Glomerular visceral epithelial cell (primary cell): ENCODE measurements at regions not wholly inside any gene's neighbourhood (a gene's known extent, or its start where the extent isn't known, plus 50 kb on each side); places are given as distances from the start of the nearest gene placed in this dataset.
"Not testable (repeated sequence)": the region's sequence is repeated elsewhere in the genome, so short reads cannot be mapped to it uniquely, and the experiment has no call there.

Source experiments
- DNase-seq: peaks from one replicate; pipeline ENCODE4 v3.0.0-alpha.2; 2016; ENCODE audit errors: extremely low spot score

- no peak for DNase-seq
These were observed 339.6 kb upstream of the CCNH start for GRCh38 chr5:87752362-87752761.

- no peak for DNase-seq
These were observed 339.1 kb upstream of the CCNH start for GRCh38 chr5:87751824-87752223.

- DNase-seq: no peak
These were observed 334.2 kb upstream of the CCNH start for GRCh38 chr5:87746891-87747377.

- no peak for DNase-seq
These were observed 333.6 kb upstream of the CCNH start for GRCh38 chr5:87746341-87746740.

- DNase-seq: no peak
These were observed 329.2 kb upstream of the CCNH start for GRCh38 chr5:87741881-87742280.

GRCh38 chr5:87735923-87736322 lies 323.2 kb upstream of the CCNH start:
- no peak for DNase-seq

- no peak for DNase-seq
These were observed 321.2 kb upstream of the CCNH start for GRCh38 chr5:87733897-87734296.

GRCh38 chr5:87732875-87733768 lies 320.4 kb upstream of the CCNH start:
- DNase-seq: no peak

GRCh38 chr5:87729781-87730180 lies 317.1 kb upstream of the CCNH start:
- no peak for DNase-seq

GRCh38 chr5:87722286-87722685 lies 309.6 kb upstream of the CCNH start:
- DNase-seq: no peak

GRCh38 chr5:87718224-87718925 lies 305.6 kb upstream of the CCNH start:
- DNase-seq: not testable (repeated sequence)

- no peak for DNase-seq
These were observed 305.0 kb upstream of the CCNH start for GRCh38 chr5:87717761-87718160.

GRCh38 chr5:87705876-87706275 lies 293.1 kb upstream of the CCNH start:
- no peak for DNase-seq

GRCh38 chr5:87686975-87687374 lies 274.2 kb upstream of the CCNH start:
- no peak for DNase-seq

- no peak for DNase-seq
These were observed 273.3 kb upstream of the CCNH start for GRCh38 chr5:87686018-87686417.

- no peak for DNase-seq
These were observed 261.5 kb upstream of the CCNH start for GRCh38 chr5:87674235-87674634.

GRCh38 chr5:87671146-87671545 lies 258.4 kb upstream of the CCNH start:
- no peak for DNase-seq

- DNase-seq: no peak
These were observed 252.4 kb upstream of the CCNH start for GRCh38 chr5:87665166-87665565.

GRCh38 chr5:87661784-87662566 lies 249.2 kb upstream of the CCNH start:
- no peak for DNase-seq

- DNase-seq: no peak
These were observed 240.5 kb upstream of the CCNH start for GRCh38 chr5:87653242-87653641.

- no peak for DNase-seq
These were observed 237.6 kb upstream of the CCNH start for GRCh38 chr5:87650284-87650683.

- DNase-seq: no peak
These were observed 236.7 kb upstream of the CCNH start for GRCh38 chr5:87649455-87649854.
